GM23338 (cell line): ENCODE measurements at regions not wholly inside any gene's neighbourhood (a gene's known extent, or its start where the extent isn't known, plus 50 kb on each side); places are given as distances from the start of the nearest gene placed in this dataset.

ENCODE experiments used
- ATAC-seq: fragments of 200-7000 bp; cut with Tn5 transposase; 3 replicates; pipeline ENCODE4 v1.9.1; 2020
- DNase-seq: peaks from one replicate; pipeline ENCODE4 v3.0.0-alpha.2; 2015; ENCODE audit warnings: low spot score
- H2AFZ ChIP-seq: fragments of 200-600 bp; sonication (generic); 2 replicates; pipeline ENCODE4 v1.8.0; 2016; ENCODE audit warnings: antibody characterized with exemption, mild to moderate bottlenecking, moderate library complexity
- H3F3A ChIP-seq: fragments of 200-600 bp; sonication (generic); replicated peaks from 2 replicates; pipeline ENCODE4 v1.8.0; 2017; ENCODE audit warnings: antibody characterized with exemption, mixed run types, low read depth
- H3K27ac ChIP-seq: fragments of 200-600 bp; sonication (generic); 2 replicates; pipeline ENCODE4 v1.6.1; 2016; ENCODE audit warnings: low read depth
- H3K27me3 ChIP-seq: fragments of 200-600 bp; sonication (generic); 2 replicates; pipeline ENCODE4 v1.8.0; 2016; ENCODE audit warnings: mild to moderate bottlenecking, mixed run types, moderate library complexity; ENCODE audit not compliant: insufficient read depth
- H3K36me3 ChIP-seq: fragments of 200-600 bp; sonication (generic); 2 replicates; pipeline ENCODE4 v1.8.0; 2016; ENCODE audit warnings: mild to moderate bottlenecking; ENCODE audit not compliant: insufficient read depth
- H3K4me1 ChIP-seq: fragments of 200-600 bp; sonication (generic); 2 replicates; pipeline ENCODE4 v1.8.0; 2016; ENCODE audit warnings: mild to moderate bottlenecking, moderate library complexity; ENCODE audit not compliant: insufficient read depth
- H3K4me2 ChIP-seq: fragments of 200-600 bp; sonication (generic); 2 replicates; pipeline ENCODE4 v1.7.1; 2017; ENCODE audit warnings: mixed run types
- H3K4me3 ChIP-seq: fragments of 200-600 bp; sonication (generic); 2 replicates; pipeline ENCODE4 v1.6.1; 2016; ENCODE audit warnings: mixed run types
- H3K79me2 ChIP-seq: fragments of 200-600 bp; sonication (generic); replicated peaks from 2 replicates; pipeline ENCODE4 v1.8.0; 2017; ENCODE audit warnings: mild to moderate bottlenecking; ENCODE audit not compliant: insufficient read depth
- H3K9me2 ChIP-seq: fragments of 200-600 bp; sonication (generic); 2 replicates; pipeline ENCODE4 v1.8.0; 2017; ENCODE audit not compliant: insufficient read depth
- H4K20me1 ChIP-seq: fragments of 200-600 bp; sonication (generic); replicated peaks from 2 replicates; pipeline ENCODE4 v1.8.0; 2017; ENCODE audit warnings: mild to moderate bottlenecking; ENCODE audit not compliant: insufficient read depth
- H3K27ac Mint-ChIP-seq: 2 replicates; pipeline ENCODE4 v1.8.0; 2020; ENCODE audit warnings: inconsistent platforms, mild to moderate bottlenecking, moderate library complexity, mixed read lengths
- H3K27me3 Mint-ChIP-seq: 3 replicates; pipeline ENCODE4 v1.8.0; 2022; ENCODE audit warnings: low read depth, mild to moderate bottlenecking, moderate library complexity, mixed read lengths, inconsistent platforms; ENCODE audit not compliant: insufficient read depth, poor library complexity
- H3K36me3 Mint-ChIP-seq: 3 replicates; pipeline ENCODE4 v1.8.0; 2021; ENCODE audit warnings: low read depth, mild to moderate bottlenecking, inconsistent platforms, moderate library complexity, mixed read lengths
- H3K4me1 Mint-ChIP-seq: 3 replicates; pipeline ENCODE4 v1.8.0; 2020; ENCODE audit warnings: mild to moderate bottlenecking, inconsistent platforms, mixed read lengths
- H3K4me3 Mint-ChIP-seq: 3 replicates; pipeline ENCODE4 v1.8.0; 2021; ENCODE audit warnings: moderate library complexity, mild to moderate bottlenecking, inconsistent platforms, mixed read lengths
- H3K9me3 Mint-ChIP-seq: 3 replicates; pipeline ENCODE4 v1.8.0; 2020; ENCODE audit warnings: moderate library complexity, mild to moderate bottlenecking, inconsistent platforms, mixed read lengths
- CREB1 ChIP-seq: fragments of 250-450 bp; sonication (Bioruptor Pico); IDR thresholded peaks from 2 replicates; pipeline ENCODE4 v1.5.0; 2020; ENCODE audit warnings: low read depth, mild to moderate bottlenecking, moderate library complexity
- EZH2phosphoT487 ChIP-seq: fragments of 200-600 bp; sonication (generic); IDR thresholded peaks from one replicate; pipeline ENCODE4 v1.8.1; 2018; ENCODE audit warnings: antibody characterized with exemption; ENCODE audit not compliant: unreplicated experiment
- JUNB ChIP-seq: IDR thresholded peaks from one replicate; pipeline ENCODE4 v1.6.1; 2016; ENCODE audit warnings: antibody characterized with exemption; ENCODE audit not compliant: unreplicated experiment
- NANOG ChIP-seq: IDR thresholded peaks from 2 replicates; pipeline ENCODE4 v1.6.1; 2016; ENCODE audit warnings: antibody characterized with exemption, borderline replicate concordance
- POLR2AphosphoS5 ChIP-seq: IDR thresholded peaks from 2 replicates; pipeline ENCODE4 v1.6.1; 2016; ENCODE audit warnings: antibody characterized with exemption, low read depth
- STAT1 ChIP-seq: IDR thresholded peaks from one replicate; pipeline ENCODE4 v1.6.1; 2016; ENCODE audit warnings: antibody characterized with exemption; ENCODE audit not compliant: unreplicated experiment
- ZNF114 ChIP-seq: fragments of 250-450 bp; sonication (Bioruptor Pico); IDR thresholded peaks from 2 replicates; pipeline ENCODE4 v1.5.0; 2020; ENCODE audit warnings: mild to moderate bottlenecking, moderate library complexity
- ZNF331 ChIP-seq: fragments of 250-450 bp; sonication (Bioruptor Pico); IDR thresholded peaks from 2 replicates; pipeline ENCODE4 v1.5.0; 2020; ENCODE audit warnings: low read depth, mild to moderate bottlenecking, moderate library complexity
- TF ChIP-seq, protein P1 (sequence below): IDR thresholded peaks from 2 replicates; pipeline ENCODE4 v1.6.1; 2016; ENCODE audit warnings: antibody characterized with exemption
- TF ChIP-seq, protein P2 (sequence below): IDR thresholded peaks from one replicate; pipeline ENCODE4 v1.6.1; 2018; ENCODE audit warnings: antibody characterized with exemption; ENCODE audit not compliant: unreplicated experiment

DNA sequence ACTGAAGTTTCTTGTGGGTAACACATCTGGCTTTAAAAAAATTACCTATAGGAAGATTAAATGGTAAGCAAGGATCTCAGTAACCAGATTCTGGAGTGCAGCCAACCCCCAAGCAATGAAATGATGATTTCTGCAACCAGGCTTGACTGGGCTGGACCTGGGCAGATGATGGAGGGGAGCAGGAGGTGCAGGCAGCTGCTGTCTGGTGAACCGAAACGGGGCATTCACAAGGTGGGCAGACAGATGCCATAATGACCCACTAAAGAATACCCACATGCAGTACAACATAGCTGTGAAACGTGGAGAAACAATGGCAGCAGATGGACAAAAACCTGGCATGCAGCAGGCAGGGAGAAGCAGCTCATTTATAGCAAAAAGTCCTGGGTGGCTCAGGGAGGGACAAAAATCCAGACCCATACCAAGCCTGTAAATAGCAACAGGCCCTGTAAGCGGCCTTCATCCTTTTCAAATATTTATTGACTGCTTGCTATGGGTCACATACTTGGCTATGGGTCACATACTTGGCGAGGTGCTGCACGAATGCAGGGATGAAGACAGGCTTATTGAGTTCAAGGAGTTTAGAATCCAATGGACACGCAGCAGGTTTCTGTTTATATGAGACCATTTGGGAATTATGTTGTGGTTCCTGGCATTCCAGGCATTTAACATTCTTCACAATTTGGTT is 244.7 kb downstream of the HRH4 start:
- H3K27me3 ChIP-seq = no peaks in the 10 kb centered on the region
- ATAC-seq (no peak), DNase-seq (no peak)
- Mint-ChIP-seq H3K27ac (no peak overlapping the region), H3K4me3 (no peak overlapping the region), H3K4me1 (peaks cover 3% of the 10 kb centered on the region; the same call in 1 of the 3 replicates), H3K36me3 (peaks cover 8% of the 10 kb centered on the region; the same call in 2 of the 3 replicates), H3K27me3 (peaks cover 8% of the 10 kb centered on the region), H3K9me3 (peaks cover 9% of the 10 kb centered on the region; the same call in 2 of the 3 replicates)
- TF ChIP-seq ZNF331 (CRISPR knock-in tag) (no peak), EZH2phosphoT487 (no peak)
- no peaks in the 10 kb centered on the region for H3K4me1 ChIP-seq
- H3F3A ChIP-seq = no peaks in the 10 kb centered on the region
- H3K4me3 ChIP-seq = no peak overlapping the region
- no peaks in the 10 kb centered on the region for H3K79me2 ChIP-seq
- peaks cover 9% of the 10 kb centered on the region; the same call in 1 of the 2 replicates for H3K9me2 ChIP-seq
- no peaks in the 10 kb centered on the region for H4K20me1 ChIP-seq
- no peak overlapping the region for H3K27ac ChIP-seq
- H3K36me3 ChIP-seq = no peaks in the 10 kb centered on the region; the same call in 1 of the 2 replicates
- no peak overlapping the region for H3K4me2 ChIP-seq
- H2AFZ ChIP-seq = no peak overlapping the region

DNA sequence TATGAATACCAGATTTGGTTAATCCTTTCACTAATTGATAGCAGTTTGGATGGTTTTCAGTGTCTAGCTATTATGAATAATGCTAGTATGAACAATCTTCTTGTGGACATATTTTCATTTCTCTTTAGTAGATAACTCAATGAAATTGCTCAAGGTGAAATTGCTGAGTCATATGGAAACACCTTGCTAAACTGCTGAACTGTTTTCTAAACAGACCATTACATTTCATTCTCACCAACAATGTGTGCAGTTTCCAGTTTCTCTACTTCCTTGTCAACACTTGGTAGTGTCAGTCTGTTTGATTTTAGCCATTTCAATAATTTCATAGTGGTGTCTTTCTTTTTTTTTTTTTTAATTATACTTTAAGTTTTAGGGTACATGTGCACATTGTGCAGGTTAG is 250.0 kb downstream of the HRH4 start:
- Histone ChIP-seq H3K36me3 (no peaks in the 10 kb centered on the region), H3K4me3 (no peak overlapping the region), H2AFZ (no peak overlapping the region), H3K27me3 (no peaks in the 10 kb centered on the region), H3F3A (no peaks in the 10 kb centered on the region), H3K79me2 (no peaks in the 10 kb centered on the region), H3K9me2 (no peaks in the 10 kb centered on the region), H3K4me2 (no peak overlapping the region), H3K27ac (no peak overlapping the region), H4K20me1 (no peaks in the 10 kb centered on the region), H3K4me1 (no peaks in the 10 kb centered on the region)
- Mint-ChIP-seq H3K9me3 (no peaks in the 10 kb centered on the region), H3K4me1 (no peaks in the 10 kb centered on the region), H3K27me3 (no peaks in the 10 kb centered on the region), H3K4me3 (no peak overlapping the region), H3K27ac (no peak overlapping the region), H3K36me3 (no peaks in the 10 kb centered on the region)
- ATAC-seq (no peak), DNase-seq (no peak)
- TF ChIP-seq JUNB (no peak), NANOG (no peak)

DNA sequence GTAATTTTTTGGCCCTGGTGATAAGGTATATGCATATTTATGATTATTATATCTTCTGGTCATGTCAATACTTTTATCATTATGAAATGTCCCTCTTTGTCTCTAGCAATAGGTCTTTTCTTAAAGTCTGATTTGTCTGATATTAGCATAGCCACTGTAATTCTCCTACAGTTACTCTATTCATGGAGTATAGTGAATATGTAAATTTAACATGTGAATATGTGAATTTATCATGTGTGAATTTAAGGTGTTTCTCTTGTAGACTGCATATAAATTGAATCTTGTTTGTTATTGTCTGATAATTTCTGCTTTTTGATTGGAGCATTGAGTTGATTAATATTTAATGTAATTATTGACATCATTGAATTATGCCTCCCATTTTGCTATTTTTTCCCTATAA is 259.4 kb downstream of the HRH4 start:
- no peaks in the 10 kb centered on the region; the same call in 1 of the 2 replicates for H3K4me1 ChIP-seq
- Mint-ChIP-seq H3K9me3 (peaks cover 5% of the 10 kb centered on the region; the same call in 2 of the 3 replicates), H3K4me1 (no peaks in the 10 kb centered on the region), H3K4me3 (no peak overlapping the region), H3K27me3 (no peaks in the 10 kb centered on the region), H3K36me3 (peaks cover 5% of the 10 kb centered on the region; the same call in 1 of the 3 replicates), H3K27ac (no peak overlapping the region)
- no peak overlapping the region for H3K4me3 ChIP-seq
- H3F3A ChIP-seq = no peaks in the 10 kb centered on the region
- no peaks in the 10 kb centered on the region for H3K36me3 ChIP-seq
- TF ChIP-seq ZNF331 (CRISPR knock-in tag) = no peak
- no peaks in the 10 kb centered on the region for H3K27me3 ChIP-seq
- no peak for ATAC-seq
- no peak overlapping the region for H3K27ac ChIP-seq
- no peaks in the 10 kb centered on the region for H4K20me1 ChIP-seq
- H3K79me2 ChIP-seq = no peaks in the 10 kb centered on the region
- H3K4me2 ChIP-seq = no peak overlapping the region
- H3K9me2 ChIP-seq = no peaks in the 10 kb centered on the region
- no peak for DNase-seq
- no peak overlapping the region for H2AFZ ChIP-seq

DNA sequence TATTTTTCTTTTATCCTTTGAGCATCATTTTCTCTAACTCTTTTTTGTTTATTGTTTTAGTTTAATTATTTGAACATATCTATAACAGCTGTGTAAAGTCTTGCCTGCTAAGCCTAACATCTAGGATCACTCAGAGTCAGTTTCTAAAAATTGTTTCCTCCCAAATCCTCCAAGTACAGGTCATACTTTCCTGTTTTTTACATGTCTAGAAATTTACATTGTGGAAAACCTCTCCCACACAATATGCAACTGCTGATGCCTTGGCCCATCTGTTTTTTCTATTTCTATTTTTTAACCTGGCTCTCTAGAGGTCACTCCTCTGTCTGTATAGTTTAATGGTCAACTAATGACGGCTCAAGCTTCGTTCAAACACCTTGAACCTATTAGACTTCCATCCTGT is 261.0 kb downstream of the HRH4 start:
- H3F3A ChIP-seq = no peaks in the 10 kb centered on the region
- no peaks in the 10 kb centered on the region; the same call in 1 of the 2 replicates for H3K4me1 ChIP-seq
- H3K9me2 ChIP-seq = no peaks in the 10 kb centered on the region
- Mint-ChIP-seq H3K4me1 (peaks cover 5% of the 10 kb centered on the region; the same call in 1 of the 3 replicates), H3K4me3 (no peak overlapping the region), H3K27ac (no peak overlapping the region), H3K27me3 (no peaks in the 10 kb centered on the region), H3K36me3 (peaks cover 4% of the 10 kb centered on the region; the same call in 1 of the 3 replicates), H3K9me3 (peaks cover 4% of the 10 kb centered on the region; the same call in 2 of the 3 replicates)
- H3K79me2 ChIP-seq = no peaks in the 10 kb centered on the region
- no peaks in the 10 kb centered on the region for H3K36me3 ChIP-seq
- H2AFZ ChIP-seq = no peak overlapping the region
- H3K4me3 ChIP-seq = no peak overlapping the region
- no peaks in the 10 kb centered on the region for H4K20me1 ChIP-seq
- H3K4me2 ChIP-seq = no peak overlapping the region
- DNase-seq (no peak), ATAC-seq (no peak)
- H3K27ac ChIP-seq = no peak overlapping the region
- H3K27me3 ChIP-seq = no peaks in the 10 kb centered on the region
- TF ChIP-seq, protein P1, sequence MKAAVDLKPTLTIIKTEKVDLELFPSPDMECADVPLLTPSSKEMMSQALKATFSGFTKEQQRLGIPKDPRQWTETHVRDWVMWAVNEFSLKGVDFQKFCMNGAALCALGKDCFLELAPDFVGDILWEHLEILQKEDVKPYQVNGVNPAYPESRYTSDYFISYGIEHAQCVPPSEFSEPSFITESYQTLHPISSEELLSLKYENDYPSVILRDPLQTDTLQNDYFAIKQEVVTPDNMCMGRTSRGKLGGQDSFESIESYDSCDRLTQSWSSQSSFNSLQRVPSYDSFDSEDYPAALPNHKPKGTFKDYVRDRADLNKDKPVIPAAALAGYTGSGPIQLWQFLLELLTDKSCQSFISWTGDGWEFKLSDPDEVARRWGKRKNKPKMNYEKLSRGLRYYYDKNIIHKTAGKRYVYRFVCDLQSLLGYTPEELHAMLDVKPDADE = no peak
- TF ChIP-seq POLR2AphosphoS5 (no peak), ZNF114 (CRISPR knock-in tag) (no peak), ZNF331 (CRISPR knock-in tag) (no peak), STAT1 (no peak), CREB1 (CRISPR knock-in tag) (no peak), JUNB (no peak)
- TF ChIP-seq, protein P2, sequence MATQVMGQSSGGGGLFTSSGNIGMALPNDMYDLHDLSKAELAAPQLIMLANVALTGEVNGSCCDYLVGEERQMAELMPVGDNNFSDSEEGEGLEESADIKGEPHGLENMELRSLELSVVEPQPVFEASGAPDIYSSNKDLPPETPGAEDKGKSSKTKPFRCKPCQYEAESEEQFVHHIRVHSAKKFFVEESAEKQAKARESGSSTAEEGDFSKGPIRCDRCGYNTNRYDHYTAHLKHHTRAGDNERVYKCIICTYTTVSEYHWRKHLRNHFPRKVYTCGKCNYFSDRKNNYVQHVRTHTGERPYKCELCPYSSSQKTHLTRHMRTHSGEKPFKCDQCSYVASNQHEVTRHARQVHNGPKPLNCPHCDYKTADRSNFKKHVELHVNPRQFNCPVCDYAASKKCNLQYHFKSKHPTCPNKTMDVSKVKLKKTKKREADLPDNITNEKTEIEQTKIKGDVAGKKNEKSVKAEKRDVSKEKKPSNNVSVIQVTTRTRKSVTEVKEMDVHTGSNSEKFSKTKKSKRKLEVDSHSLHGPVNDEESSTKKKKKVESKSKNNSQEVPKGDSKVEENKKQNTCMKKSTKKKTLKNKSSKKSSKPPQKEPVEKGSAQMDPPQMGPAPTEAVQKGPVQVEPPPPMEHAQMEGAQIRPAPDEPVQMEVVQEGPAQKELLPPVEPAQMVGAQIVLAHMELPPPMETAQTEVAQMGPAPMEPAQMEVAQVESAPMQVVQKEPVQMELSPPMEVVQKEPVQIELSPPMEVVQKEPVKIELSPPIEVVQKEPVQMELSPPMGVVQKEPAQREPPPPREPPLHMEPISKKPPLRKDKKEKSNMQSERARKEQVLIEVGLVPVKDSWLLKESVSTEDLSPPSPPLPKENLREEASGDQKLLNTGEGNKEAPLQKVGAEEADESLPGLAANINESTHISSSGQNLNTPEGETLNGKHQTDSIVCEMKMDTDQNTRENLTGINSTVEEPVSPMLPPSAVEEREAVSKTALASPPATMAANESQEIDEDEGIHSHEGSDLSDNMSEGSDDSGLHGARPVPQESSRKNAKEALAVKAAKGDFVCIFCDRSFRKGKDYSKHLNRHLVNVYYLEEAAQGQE = no peak
